ENCODE measurements at regions not wholly inside any gene's neighbourhood (a gene's known extent, or its start where the extent isn't known, plus 50 kb on each side); places are given as distances from the start of the nearest gene placed in this dataset.

DNA sequence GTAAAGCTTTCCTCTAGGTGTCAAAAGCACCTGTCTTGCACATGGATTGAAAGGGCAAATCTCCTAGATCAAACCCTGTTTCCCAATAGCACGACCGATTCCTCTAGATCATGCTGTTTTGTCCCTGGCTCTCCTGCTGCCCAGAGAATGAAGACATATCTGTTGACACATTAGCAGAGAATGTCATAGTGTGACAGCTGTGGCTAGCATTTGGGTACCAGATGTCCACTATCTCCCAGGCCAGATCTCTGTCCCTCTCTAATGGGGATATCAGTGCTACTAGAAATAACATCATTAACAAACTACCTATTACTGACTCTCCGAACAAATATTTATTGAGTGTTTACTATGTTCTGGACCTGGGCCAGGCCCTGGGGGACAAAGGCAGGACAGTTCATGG is 72.4 kb upstream of the ISX start:
- no peak for TF ChIP-seq SP1 (IDR thresholded peaks at IDR 0.05)
- no peak for TF ChIP-seq FOXA1 (IDR thresholded peaks at IDR 0.05)
- no peak for TF ChIP-seq JUND (IDR thresholded peaks at IDR 0.05)
- Histone ChIP-seq H3K27ac (ENCODE audit: low read depth in 1 of 2, low read length in 2 of 2) (no peak overlapping the region), H3K27me3 (ENCODE audit: control insufficient read depth in 4 of 4, insufficient read depth in 4 of 4, low read length in 3 of 4) (peaks cover 0 to 5% (median 0%) of the 10 kb centered on the region in 4 donors), H3K9me3 (ENCODE audit: control insufficient read depth in 4 of 4, low read length in 3 of 4) (no peaks in the 10 kb centered on the region), H3K4me3 (ENCODE audit: low read depth in 1 of 3, low read length in 3 of 3) (no peak overlapping the region), H3K4me1 (ENCODE audit: control insufficient read depth in 4 of 4, insufficient read depth in 4 of 4, low read length in 3 of 4) (no peaks in the 10 kb centered on the region), H3K9ac (ENCODE audit: low read depth in 1 of 2, low read length in 2 of 2) (no peak overlapping the region), H3K36me3 (ENCODE audit: control insufficient read depth in 4 of 4, insufficient read depth in 3 of 4, low read depth in 1 of 4, low read length in 3 of 4) (no peaks in the 10 kb centered on the region)
- WGBS, result 74% methylated on average over 3 of the region's 3 CpGs
- DNase-seq (ENCODE audit: low spot score), result no peak

DNA sequence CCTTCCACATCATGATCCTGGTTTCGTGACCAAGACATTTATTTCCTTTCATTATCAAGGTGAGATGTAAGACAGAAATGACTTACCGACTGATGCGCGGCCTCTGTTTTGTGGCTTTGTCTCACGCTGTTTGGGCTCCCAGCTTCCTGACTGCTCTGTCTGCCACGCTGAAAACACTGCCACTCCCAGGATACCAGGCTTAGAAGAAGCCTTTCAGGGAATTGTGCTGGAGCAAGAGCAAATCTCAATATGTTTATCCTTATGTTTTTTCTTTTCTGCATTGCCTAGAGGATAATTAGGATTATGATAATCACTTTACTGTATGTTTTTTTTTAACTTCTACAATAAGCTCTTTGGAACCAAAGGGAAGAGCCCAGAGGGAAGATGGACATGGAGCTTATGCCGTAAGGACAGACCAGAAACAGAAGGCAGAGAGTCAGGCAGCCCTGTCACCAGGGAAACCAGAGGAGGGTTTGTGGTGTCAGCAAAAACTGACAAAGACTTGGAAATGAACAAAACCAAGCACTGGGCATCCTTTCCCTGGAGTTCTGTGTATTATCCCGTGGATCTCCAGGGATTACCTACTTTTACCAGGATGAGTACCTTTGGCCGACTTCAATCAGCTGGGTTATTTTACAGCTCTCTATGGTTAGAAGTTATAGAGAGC is 68.2 kb upstream of the ISX start:
- 78% methylated on average over 9 of the region's 9 CpGs for WGBS

More for the DNA sequence above, 68.2 kb upstream of the ISX start:
- no peak overlapping the region for H3K4me3 ChIP-seq (ENCODE audit: low read depth in 1 of 3, low read length in 3 of 3)
- no peak for DNase-seq (ENCODE audit: low spot score)
- H3K27ac ChIP-seq (ENCODE audit: low read depth in 1 of 2, low read length in 2 of 2), result no peak overlapping the region
- peaks cover 0 to 5% (median 0%) of the 10 kb centered on the region in 4 donors for H3K27me3 ChIP-seq (ENCODE audit: control insufficient read depth in 4 of 4, insufficient read depth in 4 of 4, low read length in 3 of 4)
- no peaks in the 10 kb centered on the region for H3K4me1 ChIP-seq (ENCODE audit: control insufficient read depth in 4 of 4, insufficient read depth in 4 of 4, low read length in 3 of 4)
- H3K36me3 ChIP-seq (ENCODE audit: control insufficient read depth in 4 of 4, insufficient read depth in 3 of 4, low read depth in 1 of 4, low read length in 3 of 4), result no peaks in the 10 kb centered on the region
- no peak for TF ChIP-seq EGR1 (IDR thresholded peaks at IDR 0.05; ENCODE audit: low read depth in 2 of 2)
- no peak for TF ChIP-seq REST (IDR thresholded peaks at IDR 0.05)
- no peak for TF ChIP-seq CTCF (IDR thresholded peaks at IDR 0.05; ENCODE audit: low read depth, low read length, missing input control)
- no peak for TF ChIP-seq TAF1 (conservative IDR thresholded peaks at IDR 0.05)
- no peak for TF ChIP-seq ATF3 (IDR thresholded peaks at IDR 0.05)
- TF ChIP-seq JUND (IDR thresholded peaks at IDR 0.05), result no peak
- TF ChIP-seq GABPA (IDR thresholded peaks at IDR 0.05 in 1 of 2, conservative IDR thresholded peaks at IDR 0.05 in 1 of 2), result no peak
- no peak for TF ChIP-seq MAX (IDR thresholded peaks at IDR 0.05)
- TF ChIP-seq HNF4G (IDR thresholded peaks at IDR 0.05), result no peak
- TF ChIP-seq YY1 (IDR thresholded peaks at IDR 0.05), result no peak
- no peak for TF ChIP-seq FOXA1 (IDR thresholded peaks at IDR 0.05)
- TF ChIP-seq SP1 (IDR thresholded peaks at IDR 0.05), result no peak
- no peak for TF ChIP-seq HNF4A (conservative IDR thresholded peaks at IDR 0.05)
- no peak overlapping the region for H3K9ac ChIP-seq (ENCODE audit: low read depth in 1 of 2, low read length in 2 of 2)
- H3K9me3 ChIP-seq (ENCODE audit: control insufficient read depth in 4 of 4, low read length in 3 of 4), result no peaks in the 10 kb centered on the region
